ENCODE measurements at regions not wholly inside any gene's neighbourhood (a gene's known extent, or its start where the extent isn't known, plus 50 kb on each side); places are given as distances from the start of the nearest gene placed in this dataset.
"Not testable (repeated sequence)": the region's sequence is repeated elsewhere in the genome, so short reads cannot be mapped to it uniquely, and the experiment has no call there.

- DNase-seq, result not testable (repeated sequence)
Observed at GRCh38 chr1:99481-99880, 352.0 kb downstream of the OR4F29 start.

GRCh38 chr1:98811-99210 lies 352.7 kb downstream of the OR4F29 start:
- not testable (repeated sequence) for DNase-seq

- not testable (repeated sequence) for DNase-seq
Observed at GRCh38 chr1:91279-91678, 360.2 kb downstream of the OR4F29 start.

GRCh38 chr1:88110-88509 lies 363.4 kb downstream of the OR4F29 start:
- DNase-seq, result not testable (repeated sequence)

GRCh38 chr1:79152-79551 lies 372.3 kb downstream of the OR4F29 start:
- DNase-seq, result not testable (repeated sequence)

GRCh38 chr1:65119-65518 lies 386.4 kb downstream of the OR4F29 start, which contains the start of gene OR4F5:
TSS of gene OR4F5 (plus strand) at chr1:65419.
- DNase-seq, result not testable (repeated sequence)

GRCh38 chr1:56014-56531 lies 395.4 kb downstream of the OR4F29 start:
- not testable (repeated sequence) for DNase-seq

- DNase-seq, result not testable (repeated sequence)
Observed at GRCh38 chr1:53182-53581, 398.3 kb downstream of the OR4F29 start.

- not testable (repeated sequence) for DNase-seq
Observed at GRCh38 chr1:41965-42466, 409.5 kb downstream of the OR4F29 start.

GRCh38 chr1:41197-41596 lies 410.3 kb downstream of the OR4F29 start:
- not testable (repeated sequence) for DNase-seq

GRCh38 chr1:29183-29582 lies 422.3 kb downstream of the OR4F29 start:
- not testable (repeated sequence) for DNase-seq

GRCh38 chr1:17298-17697 lies 434.2 kb downstream of the OR4F29 start:
- peak in 1 of 2 experiments; percentile 0 for DNase-seq

GRCh38 chr1:16025-16424 lies 435.5 kb downstream of the OR4F29 start:
- DNase-seq, result peak; percentile 0

- DNase-seq, result peak; percentile 0 to 1
Observed at GRCh38 chr1:9941-10717, 441.3 kb downstream of the OR4F29 start.

Data from activated CD4-positive, alpha-beta T cell treated with anti-CD3 and anti-CD28 coated beads, Interleukin-2, amount 50 U/mL, for 4 hours (primary cell).